HG03103 (cell line): ENCODE measurements at regions not wholly inside any gene's neighbourhood (a gene's known extent, or its start where the extent isn't known, plus 50 kb on each side); places are given as distances from the start of the nearest gene placed in this dataset.

Experiments used
- ATAC-seq: cut with Tn5 transposase; IDR thresholded peaks from one replicate; pipeline ENCODE4 v1.9.1; 2021; ENCODE audit warnings: low read depth; ENCODE audit not compliant: unreplicated experiment

DNA sequence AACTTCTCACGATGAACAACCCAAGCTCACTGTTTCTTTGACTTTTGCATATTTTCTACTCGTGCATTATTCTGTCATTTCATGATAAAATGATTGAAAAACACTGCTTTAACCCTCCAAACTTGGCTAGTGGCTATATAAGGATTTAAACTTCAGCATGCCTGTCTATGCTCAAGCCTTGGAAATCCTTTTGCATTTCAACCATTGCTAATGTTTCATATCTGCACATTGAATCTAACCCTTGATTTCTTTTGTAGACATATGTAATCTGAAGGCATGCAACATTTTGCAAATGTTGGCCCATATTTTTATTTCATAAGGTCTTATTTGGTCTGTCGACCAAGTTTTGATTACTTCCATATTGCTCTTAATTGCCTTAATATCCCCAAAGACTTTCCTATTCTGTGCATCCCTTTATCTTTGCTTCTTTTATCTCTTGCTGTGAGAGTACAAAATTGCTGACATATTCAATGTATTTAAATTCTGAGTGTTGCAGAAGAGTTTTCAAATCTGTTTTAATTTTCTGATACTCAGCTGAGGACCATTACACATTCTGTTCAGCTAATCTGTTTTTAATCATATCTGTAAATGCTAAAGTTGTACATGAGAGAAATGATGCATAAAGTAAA is 403.7 kb upstream of the ZNF608 start:
- ATAC-seq: no peak

DNA sequence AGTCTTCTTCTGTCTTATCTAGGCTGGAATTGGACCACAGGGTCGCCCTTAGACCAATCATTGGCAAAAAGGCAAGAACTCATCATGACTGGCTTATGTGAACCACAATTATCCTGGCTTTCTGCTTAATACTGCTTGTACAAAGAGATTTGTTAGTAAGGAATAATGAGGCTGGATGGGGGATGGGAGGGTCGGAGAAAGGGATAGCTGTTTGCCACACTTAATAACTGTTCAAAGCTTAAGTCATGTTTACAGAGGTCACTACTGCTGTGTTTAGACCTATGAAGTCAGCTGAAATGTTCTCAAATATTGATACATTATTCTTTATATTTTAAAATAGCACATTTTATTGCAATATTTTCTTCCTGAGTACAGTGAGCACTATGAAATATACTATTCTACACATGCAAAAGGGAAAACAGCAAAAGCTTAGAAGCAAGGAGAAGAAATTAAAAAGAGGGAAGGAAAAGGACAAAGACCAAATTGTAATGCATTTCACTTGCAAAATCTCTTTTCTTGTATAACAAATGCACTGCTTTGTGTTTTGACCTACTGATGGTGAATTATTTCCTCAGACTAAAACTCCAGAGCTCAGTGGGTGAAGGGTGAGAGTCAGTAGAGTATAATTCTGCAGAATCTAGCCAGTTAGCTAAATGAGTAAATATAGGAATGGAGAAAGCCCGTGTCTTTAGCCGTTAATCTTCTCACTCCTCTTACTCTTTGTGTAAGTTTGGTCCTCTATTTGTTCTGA is 404.9 kb upstream of the ZNF608 start:
- no peak for ATAC-seq

DNA sequence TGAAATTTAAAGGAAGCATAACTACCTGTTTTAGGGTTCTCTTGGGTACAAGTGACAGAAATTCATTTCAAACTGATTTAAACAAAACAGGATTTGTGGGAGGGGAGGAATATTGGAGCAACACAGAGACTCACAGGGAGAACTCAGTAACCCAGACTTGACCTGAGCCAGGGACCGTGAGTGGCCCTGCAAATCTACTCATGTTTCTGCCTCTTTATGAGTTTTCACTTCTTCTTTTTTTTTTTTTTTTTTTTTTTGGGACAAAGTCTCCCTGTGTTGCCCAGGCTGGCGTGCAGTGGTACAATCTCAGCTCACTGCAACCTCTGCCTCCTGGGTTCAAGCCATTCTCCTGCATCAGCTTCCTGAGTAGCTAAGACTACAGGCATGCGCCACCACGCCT is 405.6 kb upstream of the ZNF608 start:
- ATAC-seq: no peak

DNA sequence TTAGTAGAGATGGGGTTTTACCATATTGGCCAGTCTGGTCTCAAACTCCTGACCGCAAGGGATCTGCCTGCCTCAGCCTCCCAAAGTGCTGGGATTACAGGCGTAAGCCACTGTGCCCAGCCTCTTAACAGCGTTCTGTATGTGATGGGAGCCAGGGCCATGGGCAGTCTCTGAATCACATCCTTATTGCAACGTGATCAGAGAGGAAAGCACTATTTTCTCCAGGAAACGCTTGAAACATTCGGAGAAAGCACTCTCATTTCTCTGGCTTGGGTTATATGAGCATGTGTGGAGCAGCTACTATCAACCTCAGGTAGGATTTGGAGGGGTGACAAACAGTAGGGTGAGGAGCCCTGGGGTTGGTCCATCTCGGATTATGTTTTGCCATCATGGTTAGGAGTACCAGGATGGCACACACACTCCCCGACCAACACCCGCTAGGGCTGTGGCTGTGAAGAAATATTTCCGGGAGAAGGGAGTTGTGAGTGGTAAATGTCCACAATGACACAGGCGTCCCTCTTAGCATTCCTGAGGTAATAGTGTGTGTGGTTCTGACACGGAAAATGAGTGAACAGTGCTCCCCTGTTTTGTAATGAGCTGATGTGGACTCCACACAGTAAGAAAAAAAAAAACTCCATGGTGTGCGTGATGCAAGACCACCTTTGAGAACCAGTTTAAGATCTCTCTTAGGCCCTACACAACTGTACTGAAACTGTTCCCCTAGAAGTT is 406.2 kb upstream of the ZNF608 start:
- ATAC-seq: no peak

DNA sequence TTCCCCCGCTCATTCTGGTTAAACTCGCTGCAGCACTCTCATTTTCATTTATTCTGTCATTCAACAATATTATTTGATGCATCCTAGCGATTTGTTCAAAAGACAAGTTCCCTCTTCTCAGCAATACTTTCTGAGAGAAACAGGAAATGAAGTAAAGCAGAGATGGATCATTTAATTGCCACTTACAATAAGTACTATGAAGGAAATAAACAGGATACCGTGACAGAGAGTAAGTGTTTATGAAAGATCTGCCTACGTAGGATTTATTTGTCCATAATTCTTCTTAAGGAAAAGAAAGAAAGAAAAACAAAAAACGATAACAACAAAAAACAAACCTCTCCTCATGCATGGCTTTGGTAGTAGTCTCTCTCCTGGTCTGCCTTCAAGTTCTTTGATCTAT is 406.8 kb upstream of the ZNF608 start:
- ATAC-seq: no peak

DNA sequence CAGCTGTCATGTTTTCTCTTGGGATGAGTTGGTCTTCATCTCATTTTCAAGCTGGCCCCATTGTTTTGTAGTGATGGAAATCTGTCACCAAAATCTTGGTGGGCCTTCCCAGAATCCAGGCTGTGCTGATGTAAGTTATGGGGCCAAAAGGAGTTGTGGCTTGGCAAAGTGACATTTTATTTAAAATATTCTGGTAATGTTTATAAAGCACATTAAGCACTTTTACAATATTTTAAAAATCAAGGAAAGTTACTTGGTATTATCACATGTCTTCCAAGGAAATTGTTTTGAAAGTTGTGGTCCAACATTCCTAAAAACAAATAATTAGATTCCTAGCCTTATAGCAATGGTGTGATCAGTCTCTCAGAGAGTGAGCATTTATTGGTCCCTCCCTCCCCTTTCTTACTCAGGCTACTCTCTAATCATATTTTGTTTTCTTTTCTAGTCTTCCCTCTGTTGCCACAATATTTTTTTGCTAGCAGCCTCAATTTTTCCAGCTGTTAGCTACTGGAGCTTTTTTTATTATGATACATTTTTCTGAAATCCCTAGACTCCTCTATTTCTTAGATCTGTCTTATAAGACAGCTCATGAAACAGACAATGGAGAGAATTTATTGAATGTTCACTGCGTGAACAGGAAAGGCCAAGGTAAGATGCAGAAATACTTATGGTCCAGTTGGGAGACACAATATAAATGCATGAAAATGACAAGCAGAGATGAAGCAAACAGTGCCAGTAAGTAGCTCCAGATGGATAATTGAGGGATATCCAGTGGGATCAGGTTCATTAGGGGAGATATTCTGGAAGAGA is 408.1 kb upstream of the ZNF608 start:
- ATAC-seq: no peak

DNA sequence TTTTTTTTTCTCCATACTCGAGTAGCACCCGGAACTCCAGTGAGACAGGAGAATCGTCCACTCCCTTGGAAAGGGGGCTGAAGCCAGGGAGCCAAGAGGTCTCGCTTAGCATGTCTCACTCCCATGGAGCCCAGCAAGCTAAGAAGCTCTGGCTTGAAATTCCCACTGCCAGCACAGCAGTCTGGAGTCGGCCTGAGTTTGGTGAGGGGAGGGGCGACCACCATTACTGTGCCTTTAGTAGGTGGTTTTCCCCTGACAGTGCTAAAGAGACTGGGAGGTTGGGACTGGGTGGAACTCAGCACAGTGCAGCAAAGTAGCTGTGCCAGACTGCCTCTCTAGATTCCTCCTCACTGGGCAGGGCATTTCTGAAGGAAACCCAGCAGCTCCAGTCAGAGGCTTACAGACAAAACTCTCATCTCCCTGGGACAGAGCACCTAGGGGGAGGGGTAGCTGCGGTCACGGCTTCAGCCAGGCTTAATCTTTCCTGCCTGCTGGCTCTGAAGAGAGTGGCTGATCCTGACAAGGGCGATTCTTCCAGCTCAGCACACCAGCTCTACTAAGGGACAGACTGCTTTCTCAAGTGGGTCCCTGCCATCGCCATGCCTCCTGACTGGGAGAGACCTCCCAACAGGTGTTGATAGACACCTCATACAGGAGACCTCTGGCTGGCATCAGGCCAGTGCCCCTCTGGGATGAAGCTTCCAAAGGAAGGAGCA is 414.5 kb upstream of the ZNF608 start:
- no peak for ATAC-seq

DNA sequence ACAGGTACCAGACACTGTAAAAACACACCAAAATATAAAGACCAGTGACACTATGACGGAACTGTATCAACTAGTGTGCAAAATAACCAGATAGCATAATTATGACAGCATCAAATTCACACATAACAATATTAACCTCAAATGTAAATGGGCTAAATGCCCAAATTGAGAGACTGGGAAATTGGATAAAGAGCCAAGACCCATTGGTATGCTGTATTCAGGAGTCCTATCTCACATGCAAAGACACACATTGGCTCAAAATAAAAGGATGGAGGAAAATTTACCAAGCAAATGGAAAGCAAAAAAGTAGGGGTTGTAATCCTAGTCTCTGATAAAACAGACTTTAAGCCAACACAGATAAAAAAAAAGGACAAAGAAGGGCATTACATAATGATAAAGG is 416.3 kb upstream of the ZNF608 start:
- ATAC-seq: no peak

DNA sequence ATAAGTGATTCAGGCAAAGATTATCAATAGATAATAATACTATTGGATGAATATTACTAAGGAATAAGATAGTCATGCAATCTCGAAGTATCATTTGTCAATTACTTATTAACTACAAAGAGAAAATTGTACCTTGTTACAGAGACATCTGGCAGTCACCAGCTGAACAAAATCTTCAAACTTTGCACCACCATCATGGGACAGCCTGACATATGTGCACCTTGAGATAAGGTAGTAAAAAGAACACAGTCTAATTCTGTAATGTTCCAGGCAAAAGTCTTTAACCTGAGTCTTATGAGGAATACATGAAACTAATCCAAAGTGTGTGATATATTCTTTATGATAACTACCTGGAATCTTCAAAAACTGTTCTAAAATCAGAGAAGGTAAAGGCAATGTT is 423.0 kb upstream of the ZNF608 start:
- no peak for ATAC-seq

DNA sequence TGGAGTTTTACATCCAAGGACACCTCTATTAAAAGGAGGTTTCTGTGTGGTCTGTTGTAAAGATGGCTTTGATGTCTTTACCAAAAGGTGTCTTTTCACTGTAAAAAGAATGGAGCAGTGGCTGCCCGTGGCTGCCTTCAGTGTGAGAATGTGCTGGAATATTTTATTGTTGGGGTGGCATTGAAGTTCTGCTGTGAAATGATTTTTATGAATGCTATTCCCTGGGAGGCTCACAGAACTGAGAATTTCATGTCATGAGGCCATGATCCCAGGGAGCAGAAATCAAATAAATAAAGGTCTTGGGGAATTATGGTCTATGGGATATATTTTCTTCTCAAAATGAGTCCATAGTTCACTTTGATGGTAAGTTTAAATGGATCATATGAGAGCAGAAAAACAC is 425.2 kb upstream of the ZNF608 start:
- ATAC-seq: no peak

DNA sequence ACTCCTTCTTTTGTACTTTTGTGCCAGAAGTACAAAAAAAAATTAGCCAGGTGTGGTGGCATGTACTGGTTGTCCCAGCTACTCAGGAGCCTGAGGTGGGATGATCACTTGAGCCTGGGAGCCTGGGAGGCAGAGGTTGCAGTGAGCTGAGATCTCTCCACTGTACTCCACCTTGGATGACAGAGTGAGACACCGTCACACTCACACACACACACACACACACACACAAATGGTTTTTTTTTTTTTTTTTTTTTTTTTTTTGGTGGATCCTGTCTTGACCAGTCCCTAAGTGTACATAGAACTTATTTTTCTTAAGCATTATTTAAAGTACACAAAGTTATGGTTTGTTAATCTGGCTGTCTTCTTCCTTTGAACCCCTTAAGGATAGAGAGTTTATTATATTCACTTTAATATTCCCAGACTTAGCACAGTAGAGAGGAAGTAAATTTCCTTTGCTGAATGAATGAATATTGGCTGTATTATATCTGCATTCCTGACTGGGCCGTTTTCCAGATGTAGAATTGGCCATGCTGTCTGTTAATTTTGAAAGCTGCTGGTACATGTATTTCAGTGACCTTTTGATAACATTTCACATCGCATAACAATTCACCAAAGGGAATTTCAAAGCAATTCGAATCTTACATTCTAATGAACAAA is 429.0 kb upstream of the ZNF608 start:
- no peak for ATAC-seq

DNA sequence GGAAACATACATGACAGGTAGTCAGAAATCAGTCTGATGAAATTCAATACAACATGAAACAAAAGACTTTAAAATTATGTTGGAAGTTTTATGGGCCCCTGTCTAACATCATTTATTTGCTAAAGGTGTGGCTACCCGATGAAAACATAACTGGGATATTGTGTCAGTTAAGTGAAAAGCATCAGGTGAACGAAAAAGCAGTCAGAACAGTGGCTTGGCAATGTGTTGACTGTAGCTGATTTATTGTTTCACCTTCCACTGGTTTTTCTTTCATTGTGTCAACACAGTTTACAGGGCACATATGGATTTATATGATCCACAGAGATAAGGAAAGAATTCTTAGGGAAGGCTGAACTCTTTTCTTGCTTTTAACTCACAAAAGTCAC is 429.6 kb upstream of the ZNF608 start:
- ATAC-seq: no peak

DNA sequence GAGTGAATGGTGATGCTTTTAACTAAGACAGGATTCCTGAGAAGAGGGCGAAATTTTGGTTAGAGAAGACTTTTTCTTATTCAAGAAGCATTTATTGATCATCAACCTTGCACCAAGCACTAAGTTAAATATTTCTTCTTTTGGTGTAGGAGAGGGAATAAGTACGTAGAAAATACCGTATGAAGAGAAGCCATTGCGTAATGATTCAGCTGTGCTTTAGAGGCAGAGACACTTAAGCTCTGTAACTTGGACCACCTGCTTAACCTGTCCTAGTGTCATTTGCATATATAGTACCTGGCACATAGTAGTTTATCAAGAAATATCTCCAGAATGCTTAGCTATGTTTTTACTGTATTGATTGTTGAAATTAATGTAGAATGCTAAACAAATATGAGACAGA is 430.9 kb upstream of the ZNF608 start:
- no peak for ATAC-seq

DNA sequence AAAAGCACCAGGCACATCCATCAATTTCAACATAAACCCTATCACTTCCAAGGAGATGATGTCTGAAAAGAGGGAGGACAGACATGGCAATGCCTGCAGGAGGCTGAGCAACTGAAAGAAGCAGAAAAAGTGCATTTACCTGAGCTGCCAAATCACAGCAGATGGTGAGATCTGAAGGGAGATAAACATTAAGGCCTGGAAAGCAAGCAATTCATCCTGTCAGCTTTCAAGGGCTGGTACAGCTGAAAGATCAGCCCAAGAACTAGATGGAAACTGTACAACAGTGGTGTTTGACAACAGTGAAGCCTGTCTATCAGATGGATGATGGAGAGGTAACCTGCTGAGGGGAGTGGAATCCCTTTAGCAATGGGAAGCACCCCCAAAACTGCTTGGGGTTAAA is 433.2 kb upstream of the ZNF608 start:
- no peak for ATAC-seq

DNA sequence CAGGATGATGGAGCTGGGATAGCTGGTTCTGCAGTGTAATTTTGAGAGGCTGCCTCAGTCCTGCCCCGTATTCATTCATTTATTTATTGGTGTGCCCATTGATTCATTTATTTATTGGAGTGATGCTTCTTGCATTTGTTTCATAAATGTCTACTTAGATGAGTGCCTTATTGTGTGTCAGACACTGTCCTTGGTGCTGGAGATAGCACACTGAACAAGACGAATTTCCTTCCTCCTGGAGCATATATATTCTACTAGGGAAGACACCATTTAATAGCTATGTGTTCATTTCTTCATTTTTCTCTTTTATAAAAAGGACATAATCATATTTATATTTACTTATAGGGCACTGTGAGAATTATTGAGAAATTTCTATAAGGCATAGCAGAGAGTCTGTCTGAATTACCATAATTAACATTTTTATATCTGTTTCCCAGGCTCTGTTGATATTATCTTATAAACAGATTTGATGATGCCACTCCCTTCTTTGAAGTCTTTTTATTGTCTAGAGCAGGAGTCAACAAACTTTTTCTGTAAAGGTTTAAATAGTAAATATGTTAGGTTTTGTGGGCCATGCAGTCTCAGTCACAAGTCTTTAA is 433.9 kb upstream of the ZNF608 start:
- no peak for ATAC-seq

DNA sequence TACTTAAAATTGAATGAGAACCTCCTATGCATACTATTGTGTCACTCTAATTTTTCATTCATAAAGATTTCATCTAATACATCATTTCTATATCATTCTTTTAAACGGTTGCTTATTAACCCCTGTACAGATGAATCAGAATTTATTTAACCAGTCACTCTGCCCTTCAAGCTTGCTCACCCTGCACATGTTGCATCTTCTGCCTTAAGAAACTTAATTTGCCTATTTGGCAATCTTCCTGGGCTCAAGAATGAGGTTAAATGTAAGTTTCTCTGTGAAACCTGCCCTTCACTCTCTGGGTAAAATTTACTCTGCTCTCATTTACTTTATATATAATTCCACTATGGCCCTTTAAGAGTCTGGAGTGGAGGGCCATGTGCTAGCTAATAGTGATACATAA is 434.7 kb upstream of the ZNF608 start:
- no peak for ATAC-seq

DNA sequence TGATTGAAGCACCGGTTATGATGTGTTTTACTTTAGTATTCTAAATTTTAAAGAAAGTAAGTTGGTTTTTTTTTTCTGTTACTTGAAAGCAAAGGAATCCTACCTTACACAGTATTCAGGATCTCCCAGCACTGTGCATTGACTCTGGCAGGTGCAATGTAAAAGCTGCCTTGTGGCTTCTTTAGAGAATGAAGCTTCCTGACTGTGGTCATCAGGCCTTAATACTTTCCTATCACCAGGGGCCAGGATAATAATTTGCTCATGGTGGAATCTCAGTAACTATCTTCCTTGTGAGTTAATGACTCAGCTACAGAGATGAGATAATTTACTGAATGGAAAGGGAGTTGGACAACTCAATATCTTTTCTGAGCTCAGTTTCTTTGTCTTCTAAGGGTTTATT is 435.5 kb upstream of the ZNF608 start:
- ATAC-seq: no peak

DNA sequence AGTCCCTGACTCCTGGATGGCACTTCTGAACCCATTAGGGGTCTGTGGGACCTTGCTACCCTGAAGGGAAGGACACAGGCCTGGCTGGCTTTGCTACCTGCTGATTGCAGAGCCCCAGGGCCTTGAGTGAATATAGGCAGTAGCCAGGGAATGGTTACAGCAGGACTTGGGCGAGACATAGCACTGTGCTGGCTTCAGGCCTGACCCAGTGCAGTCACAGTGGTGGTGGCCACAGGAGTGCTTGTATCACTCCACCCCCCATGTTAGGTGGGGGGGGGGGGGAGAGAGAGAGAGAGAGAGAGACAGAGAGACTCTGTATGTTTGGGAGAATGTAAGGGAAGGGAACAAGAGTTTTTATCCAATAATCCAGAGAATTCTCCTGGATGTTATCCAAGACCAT is 439.3 kb upstream of the ZNF608 start:
- ATAC-seq: no peak

DNA sequence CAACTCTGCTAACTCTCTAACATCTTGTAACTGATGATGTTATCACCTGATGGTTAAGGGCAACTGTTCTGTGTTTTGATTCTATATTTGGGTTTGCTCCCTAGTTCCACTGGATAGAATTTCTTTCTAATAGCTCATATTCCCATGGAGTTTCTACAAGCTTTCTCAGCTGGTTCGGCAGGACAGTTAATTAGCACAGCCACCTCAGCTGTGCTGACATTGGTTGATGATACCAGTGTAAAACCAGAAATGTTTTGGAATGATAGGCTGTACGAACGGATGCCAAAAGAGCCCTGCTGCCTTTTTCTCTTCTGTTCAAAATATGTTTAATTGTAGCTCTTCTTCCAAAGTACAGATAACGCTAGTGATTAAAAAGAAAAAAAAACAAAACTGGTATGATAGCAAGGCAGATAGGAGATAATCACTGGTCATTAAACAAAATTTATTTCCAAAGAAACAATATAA is 440.5 kb upstream of the ZNF608 start:
- ATAC-seq: no peak
